NCI-H526 (cell line): ENCODE measurements at regions not wholly inside any gene's neighbourhood (a gene's known extent, or its start where the extent isn't known, plus 50 kb on each side); places are given as distances from the start of the nearest gene placed in this dataset.
A peak's percentile ranks its signal among the peaks of the same experiment; 100 is the strongest.

Experiments
- DNase-seq, 2 experiments: peaks; one replicate each; lab custom pipeline; 2025; lab: John Stamatoyannopoulos, UW

DNA sequence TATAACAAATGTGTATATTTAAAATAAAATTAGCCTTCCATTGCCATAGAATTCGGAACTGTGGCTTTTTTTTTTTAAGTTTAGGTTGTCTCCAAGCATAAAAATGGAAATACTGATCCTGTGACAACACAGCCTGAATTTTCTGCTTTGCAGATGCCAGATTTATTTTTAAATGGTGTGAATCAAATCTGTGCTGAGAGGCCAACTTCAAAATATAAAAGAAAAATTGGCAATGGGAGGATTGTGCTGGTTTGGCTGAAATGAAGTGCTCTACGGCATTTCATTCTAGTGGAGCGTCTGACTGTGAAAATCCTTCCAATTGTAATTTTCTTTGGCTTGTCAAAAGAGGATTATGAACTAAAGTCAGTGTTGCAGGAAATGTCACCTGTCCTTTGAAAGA is 580.3 kb upstream of the ZFP42 start:
- no peak for DNase-seq

DNA sequence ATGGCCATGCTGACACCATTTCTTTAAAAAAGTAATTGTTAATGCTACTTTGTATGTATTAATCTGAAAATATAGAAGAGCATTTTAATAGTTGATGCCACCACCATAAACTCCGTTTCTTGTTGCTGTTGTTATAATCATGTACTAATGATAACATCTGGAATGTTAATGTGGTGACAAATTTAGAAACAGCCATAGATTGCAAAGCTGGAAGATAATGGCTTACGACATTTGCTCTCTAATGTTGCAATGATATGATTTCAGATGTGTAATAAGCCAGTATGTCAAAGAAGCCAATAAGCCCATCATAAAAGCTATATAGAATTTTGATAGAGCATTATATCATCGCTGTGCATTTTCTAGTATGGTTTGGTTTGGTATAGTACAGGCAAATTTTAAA is 579.4 kb upstream of the ZFP42 start:
- no peak for DNase-seq

DNA sequence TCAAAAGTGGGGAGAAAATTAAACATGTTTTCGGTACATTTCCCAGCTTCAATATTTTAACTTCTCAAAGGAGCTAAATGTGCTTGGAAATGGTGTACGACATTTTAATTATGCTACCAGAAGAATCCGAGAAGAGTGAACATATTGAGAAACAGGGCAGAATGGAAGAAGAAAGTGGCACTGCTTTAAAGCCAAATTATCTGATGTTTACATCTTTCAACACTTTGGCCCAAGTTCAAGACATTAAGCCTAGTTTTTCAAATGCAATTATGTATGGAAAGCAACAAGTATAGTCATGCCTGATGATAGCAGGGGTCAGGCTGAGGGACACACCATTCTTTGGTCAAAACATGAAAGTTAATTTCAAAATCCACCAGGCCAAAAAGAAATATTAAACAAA is 577.9 kb upstream of the ZFP42 start:
- no peak for DNase-seq

DNA sequence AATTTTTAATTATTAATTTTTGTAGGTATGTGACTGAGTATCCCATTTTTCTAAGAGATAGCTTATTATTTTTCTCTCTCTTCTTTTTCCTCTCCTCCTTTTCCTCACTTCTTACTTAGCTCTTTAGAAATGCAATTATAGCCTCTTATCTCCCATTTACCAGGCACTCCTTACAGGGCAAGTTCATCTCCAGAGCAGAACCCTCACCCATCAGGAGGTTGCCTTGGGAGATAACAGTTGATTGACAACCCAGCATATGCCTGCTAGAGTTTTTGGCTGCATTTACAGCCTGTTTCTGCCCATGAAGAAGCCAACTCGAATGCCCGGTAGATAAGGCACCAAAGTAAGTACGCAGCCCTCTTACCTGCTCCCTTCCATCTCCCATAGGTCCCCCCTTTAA is 572.9 kb upstream of the ZFP42 start:
- DNase-seq, result no peak

DNA sequence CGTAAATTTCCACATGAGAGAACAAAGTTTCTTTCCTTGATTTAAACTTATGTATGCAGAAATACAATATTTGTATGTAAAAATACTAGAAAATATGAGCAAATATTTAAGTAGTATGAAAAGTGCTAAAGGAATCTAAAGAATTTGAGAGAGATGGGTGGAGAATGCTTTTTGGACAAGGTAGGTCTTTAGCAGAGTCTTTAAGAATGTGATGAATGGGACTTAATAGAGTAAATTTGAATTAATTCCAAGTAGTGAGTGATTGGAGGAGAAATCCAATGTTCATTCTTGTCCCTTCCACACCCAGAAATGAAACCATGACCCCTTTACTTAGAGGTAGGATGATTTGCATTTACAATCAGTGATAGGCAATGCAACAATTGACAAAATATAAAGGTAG is 570.9 kb upstream of the ZFP42 start:
- DNase-seq, result no peak

DNA sequence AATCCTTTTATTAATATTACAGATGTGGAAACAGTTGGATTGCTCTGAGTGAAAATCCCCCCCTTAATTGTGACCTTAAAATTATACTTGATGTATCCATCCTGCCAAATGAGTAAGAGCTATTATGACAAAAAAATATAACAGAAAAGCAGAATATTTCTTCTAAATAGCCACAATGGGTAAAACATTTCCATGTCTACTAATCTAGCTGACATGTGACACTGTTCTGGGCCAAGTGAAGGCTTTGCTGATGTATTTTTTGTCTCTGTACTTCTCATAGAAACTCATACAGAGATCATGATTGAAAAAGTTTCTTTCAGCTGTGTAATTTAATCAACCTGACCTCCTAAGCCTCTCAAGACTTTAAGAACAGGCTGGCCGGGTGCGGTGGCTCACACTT is 569.1 kb upstream of the ZFP42 start:
- no peak for DNase-seq

DNA sequence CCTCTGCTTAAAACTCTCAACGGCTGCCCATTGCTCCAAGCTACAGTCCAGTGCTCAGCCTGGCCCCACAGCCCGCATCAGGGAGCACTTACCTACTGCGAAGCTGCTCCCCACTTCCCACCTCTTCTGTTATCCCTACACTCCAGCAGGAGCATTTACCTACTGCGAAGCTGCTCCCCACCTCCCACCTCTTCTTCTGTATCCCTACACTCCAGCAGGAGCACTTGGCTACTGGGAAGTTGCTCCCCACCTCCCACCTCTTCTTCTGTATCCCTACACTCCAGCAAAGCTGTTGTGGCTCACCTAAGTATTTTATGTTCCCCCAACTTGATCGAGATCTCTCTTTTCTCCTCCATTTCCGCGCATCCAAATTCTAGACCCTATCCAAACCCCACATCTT is 563.3 kb upstream of the ZFP42 start:
- DNase-seq, result no peak

DNA sequence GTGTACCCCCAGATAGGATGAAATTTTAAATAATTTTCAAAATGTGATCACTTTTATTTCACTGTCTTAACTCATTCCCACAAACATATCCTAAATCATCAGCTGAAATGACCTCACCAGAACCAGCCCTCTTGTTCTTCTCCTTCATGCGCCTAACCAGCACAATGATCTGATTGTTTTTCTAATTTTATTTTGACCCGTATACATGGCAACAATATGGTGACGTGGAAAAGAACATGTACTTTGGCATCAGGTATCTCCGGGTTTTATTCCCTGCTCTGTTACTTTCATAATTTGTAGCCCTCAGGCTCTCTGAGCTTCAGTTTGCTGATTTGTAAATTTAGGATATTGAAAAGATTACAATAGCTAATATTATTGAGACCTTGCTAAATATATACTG is 562.4 kb upstream of the ZFP42 start:
- DNase-seq, result no peak

DNA sequence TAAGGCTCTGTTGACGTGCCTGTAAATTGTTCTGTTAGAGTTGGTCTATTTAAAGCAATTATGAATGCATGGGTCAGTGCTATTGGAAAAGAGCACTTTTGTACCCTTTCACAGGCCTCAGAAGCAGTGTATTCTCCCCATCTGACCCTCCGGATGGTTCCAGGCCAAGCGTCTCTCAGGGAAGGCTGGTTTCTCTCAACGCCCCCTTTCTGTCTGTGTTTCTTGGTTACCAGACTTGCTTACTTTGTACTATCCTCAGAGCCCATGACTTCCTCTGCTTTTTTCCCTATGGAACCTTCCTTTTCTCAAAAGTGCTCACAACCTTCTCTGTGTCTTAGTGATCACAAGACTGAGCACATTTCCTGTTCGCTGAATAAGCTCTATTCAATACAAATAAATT is 559.3 kb upstream of the ZFP42 start:
- no peak for DNase-seq

DNA sequence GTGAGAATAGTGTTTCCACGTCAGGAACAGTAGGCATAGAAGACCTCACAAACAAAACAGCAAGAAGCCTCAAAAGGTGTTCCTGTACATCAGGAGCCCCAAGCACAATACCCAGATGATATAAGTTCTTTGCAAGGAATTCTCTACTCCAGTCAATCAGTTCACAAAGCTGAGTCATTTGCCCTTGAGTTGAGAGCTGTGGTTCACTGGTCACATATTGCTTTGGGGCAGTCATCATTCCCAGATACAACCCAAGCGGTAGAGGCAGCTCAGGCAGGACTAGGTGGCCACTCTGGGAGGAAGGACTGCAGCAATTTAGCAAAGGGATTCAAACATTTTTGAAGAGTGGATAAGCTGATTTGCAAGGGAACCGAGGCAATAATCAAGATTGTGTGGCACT is 551.5 kb upstream of the ZFP42 start:
- DNase-seq, result no peak

DNA sequence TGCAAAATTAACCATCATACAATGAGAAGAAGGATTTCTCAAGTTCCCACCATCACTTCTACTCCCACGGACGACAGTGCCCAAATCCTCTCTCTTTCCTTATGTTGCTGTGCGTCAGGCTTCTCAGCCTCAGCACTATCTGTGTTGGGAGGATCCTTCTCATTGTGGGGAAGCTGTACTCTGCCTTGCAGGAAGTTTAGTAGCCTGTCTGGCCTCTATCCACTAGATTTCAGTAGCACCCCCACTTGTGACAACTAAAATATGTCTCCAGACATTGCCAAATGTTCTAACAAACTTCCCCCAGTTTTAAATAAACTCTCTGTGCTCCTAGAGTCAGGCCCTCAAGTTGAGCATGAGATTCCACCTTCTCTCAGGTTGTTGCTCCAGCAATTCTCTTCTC is 545.9 kb upstream of the ZFP42 start:
- DNase-seq, result no peak

DNA sequence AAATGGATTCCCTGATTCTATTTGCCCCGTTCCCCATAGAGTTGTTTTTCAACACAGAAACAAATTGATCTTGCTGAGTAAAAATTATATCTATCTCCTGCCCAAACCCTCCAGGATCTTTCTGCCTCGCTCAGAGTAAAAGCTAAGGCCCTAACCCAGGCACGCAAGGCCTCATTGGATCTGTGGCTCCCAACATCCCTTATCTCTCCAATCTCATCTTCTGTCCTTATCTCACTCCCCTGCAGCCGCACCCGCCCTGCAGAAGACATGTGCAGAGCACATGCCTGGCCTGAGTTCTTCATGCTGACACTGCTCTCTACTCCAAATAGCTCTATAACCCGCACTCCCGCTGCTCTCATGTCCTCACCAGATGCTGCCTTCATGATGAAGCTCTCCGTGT is 543.8 kb upstream of the ZFP42 start:
- no peak for DNase-seq

DNA sequence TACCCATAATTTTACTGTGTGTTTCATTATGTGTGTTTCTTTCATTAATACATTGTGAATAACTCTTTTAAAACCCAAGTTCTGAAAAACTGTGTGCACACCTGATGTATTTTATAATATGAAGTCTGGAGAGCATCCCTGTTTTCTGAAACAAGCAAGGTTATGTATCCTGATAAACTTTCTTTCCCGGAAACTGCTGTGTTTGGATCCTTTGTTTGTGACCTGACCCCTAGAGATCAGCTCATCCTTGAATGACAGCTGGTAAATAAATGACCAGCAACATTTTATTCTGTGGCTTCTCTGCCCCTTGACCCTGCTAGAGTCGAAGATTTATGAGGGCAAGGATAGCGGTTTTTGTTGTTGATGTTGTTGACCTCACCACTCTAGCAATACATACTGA is 535.6 kb upstream of the ZFP42 start:
- no peak for DNase-seq

DNA sequence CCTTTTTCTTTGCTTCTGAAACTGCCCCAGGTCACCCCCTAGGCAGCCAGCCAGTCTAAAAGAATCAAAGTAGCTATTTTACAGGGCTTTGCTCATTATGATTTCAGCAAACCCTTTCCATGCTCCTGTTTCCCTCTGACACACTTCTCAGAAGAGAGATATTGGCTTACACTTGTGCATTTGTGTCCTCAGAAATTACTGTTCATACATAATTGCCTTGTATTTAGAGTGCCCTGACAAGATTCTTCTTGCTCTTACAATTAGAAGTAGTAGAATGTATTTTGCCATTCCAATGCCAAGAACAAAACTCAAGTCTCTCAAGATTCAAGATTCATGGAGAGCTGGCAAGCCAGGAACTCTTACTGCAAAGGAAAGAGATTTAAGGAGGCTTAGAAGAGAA is 531.0 kb upstream of the ZFP42 start:
- no peak for DNase-seq

DNA sequence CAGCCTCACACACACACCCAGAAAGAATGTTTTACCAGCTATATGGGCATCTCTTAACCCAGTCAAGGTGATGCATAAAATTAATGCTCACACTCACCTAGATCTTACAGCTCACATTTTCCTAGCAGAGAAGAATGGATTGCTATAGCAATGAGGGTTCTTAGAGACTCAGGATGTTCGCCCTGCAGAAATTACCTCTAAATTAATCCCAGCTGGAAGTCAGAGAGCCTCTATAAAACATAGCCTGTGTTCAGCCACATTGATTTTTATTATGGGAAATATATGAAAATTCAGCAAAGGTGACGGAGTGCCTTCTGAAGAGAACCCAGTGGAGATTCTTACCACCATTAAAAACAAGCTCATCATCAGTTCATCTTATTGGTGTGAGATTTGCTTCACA is 528.3 kb upstream of the ZFP42 start:
- DNase-seq, result no peak

DNA sequence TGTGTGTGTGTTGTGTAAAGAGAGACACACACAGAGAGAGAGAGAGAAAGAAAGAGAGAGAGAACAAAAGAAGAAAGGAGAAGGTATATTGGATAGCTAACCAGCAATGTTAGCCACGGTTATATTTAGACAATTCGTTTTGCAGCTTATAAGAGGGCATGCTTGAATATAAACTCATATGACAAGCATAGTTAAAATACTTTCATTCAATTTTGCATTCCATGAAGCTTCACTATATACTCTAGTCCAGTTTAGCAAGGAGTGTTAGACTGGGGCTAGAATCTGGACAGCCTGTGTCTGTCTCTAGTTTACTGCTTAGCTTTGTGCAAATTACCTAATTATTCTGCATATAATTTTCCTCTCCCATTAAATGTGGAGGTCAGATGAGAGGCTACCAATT is 525.9 kb upstream of the ZFP42 start:
- no peak for DNase-seq

DNA sequence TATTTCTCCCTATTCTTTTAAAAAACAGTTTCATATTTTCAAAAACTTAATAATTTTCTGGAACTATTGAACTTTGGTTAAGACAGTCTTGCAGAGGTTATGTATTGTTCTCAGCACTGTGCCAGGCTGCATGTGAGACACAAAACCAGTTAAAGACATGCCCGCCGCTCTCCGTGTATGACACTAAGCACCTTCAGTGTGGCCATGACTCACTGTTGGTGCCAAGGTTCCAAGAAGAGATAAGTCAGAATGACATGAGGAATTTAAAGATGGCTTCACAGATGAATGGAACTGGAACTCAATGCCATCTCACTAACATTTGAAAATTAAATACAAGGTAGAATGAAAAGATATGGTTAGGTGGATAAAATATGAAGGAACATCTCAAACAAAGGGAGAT is 525.5 kb upstream of the ZFP42 start:
- no peak for DNase-seq

DNA sequence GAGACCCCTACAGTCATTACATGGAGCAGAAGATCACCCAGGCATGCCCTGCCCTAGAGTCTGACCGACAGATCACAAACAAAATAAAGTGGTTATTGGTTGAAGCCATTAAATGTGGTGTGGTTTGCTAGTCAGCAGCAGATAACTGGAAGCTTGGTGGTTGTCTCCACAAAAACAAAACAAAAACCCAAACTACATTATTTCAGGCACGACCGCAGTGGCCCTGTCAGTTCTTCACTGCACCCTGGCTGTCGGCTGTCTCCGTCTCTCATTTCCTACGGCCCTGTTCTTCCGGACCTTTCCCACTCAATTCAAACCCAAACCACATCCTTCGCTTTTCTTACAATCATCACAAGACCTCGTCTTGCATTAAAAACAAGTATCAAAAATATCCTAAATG is 521.3 kb upstream of the ZFP42 start:
- DNase-seq, result no peak

DNA sequence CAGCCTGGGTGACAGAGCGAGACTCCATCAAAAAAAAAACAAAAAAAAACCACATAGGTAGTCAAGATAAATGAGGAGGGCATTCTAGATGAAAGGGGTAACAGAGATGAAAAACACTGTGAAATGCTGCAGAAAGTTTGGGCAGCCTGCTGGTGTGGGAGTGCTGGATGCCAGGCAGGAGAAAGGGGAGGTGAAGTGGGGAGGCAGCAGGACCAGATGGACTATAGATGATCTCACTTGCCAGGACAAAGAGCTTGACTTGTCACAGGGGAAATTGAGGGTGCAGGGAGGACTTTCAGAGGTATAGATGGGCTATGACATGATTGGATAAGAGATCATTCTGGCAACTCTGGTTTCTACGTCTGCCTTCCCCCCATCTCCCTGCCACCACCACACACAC is 519.7 kb upstream of the ZFP42 start:
- DNase-seq, result no peak

DNA sequence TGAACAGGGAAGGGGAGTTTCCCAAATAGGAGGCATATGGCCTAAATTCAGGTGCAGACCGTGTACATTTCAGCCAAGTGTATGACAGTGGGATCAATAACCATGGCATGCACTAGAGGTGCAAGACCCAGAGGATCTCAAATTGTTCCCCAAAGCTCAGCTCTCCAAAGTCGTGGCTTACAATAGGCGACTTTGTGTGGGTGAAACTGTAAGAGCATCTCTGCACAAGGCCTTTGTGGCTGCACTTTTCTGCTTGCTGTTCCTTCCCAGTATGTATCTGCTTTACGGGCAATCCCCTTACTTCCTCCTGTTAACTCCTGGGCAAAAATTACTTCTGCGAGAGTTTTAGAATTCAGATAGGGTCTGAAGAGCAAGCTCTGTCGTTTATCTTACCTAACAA is 518.3 kb upstream of the ZFP42 start:
- DNase-seq, result no peak

DNA sequence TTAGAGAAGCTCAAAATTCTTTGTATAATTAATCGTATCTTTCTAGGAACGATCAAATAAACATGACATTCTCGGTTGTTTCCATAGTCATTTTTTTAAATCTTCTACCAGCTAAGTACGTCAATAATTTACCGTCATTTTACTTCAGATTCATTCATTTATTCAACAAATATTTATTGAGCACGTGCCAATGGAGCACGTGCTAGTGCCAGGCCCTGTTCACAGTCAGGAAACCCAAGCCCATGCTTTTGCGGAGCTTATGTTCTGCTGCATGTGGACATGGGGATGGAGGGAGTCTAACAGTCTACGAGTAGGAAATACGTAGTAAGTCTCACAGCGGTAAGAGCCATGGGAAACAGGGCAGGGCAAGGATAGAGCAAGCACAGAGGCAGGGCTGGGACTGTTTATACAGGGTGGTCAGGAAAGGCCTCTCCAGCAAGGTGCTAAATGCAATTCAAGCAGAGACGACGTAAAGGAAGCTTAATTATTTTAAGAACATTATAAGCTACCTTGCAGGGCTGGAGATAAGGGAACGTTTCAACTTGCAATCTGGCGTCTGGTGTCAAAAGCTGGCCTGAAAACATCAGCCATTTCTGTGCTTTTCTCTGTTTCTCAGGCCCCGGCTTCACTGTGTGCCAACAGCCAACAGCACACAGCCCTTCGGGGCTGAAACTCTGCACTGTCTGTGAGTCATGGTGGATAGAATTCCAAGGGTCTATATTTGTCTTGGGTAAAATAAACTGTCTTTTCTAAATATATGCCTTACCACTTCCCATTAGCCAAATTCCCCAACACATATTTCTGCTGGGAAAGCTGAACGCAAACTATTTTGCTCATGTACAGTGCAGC is 517.1 kb upstream of the ZFP42 start:
- no peak for DNase-seq

DNA sequence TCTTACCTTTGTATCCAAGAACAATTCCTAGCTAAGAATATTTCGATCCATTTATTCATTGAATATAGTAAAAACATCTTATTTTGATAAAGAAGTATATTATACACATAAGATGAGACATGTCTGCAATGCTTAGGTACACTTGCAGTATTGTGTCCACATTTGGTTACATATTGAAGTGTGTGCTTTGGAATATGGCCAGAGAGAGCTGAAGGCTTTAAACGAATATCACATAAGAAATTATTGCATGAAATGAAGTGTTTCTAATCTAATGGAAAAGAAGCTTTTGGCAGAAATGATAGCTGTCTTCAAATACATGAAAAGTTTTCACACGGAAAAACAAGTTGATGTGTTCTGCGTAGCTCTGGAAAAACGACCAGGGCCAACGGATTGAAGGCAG is 516.1 kb upstream of the ZFP42 start:
- DNase-seq, result no peak

DNA sequence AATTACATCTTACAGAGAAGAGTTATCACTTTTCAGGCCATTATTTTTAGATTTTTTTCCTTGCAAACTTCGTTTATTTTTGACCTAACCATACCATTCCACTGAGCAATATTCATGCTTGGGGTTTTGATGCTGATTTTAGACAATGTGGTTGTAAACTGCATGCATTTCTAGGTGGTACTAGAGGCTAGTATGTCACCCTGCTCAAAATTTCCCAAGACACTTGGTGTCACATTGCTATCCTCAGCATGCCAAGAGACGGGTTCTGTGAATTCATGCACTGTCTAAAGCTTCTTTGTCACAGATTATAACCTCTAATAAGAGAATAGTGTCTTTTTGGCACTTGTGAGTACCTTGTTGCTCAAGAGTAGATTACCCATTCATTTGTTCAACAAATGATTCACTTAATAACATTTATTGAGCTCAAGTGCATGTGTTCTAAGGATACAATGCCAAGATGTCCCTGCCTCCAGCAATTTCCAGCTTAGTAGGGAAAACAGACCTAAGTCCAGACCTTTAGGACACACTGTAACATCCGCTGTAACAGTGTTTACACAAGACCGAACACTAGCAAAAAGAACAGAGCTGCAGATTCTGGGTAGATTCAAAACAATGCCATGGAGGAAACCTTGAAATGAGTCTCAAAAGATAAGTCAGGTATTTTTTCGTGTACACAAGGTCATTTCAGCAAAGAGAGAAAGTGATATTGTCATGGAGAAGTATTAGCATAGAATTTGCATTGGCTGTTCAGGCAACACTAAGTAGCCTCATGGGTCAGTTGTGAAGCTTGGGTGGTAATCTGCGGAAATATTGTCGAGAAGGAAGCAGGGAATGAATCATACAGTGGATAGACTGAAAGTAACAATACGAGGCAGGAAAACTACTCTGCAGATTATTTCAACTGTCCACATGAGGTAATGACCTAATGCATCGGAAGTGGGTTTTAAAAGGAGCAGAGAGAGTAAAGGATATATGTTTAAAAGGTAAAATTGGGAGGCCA is 515.1 kb upstream of the ZFP42 start:
- peak; percentile 46 to 61 for DNase-seq
